MCF 10A (cell line): ENCODE measurements at regions not wholly inside any gene's neighbourhood (a gene's known extent, or its start where the extent isn't known, plus 50 kb on each side); places are given as distances from the start of the nearest gene placed in this dataset.

ENCODE experiments used
- BruUV-seq: library from RNA; stranded (reverse); fragments of 400-500 nt; replicated peaks from 2 replicates; lab custom pipeline; 2021; lab: Mats Ljungman, UMichigan
- CTCF ChIA-PET: fragments of 300-600 bp; sonication (Branson Sonifier 250); formaldehyde crosslinking; extraction: SDS; loops from one replicate; lab custom pipeline; 2021; ENCODE audit warnings: antibody characterized with exemption, inconsistent platforms; lab: Yijun Ruan, JAX
- POLR2A ChIA-PET: fragments of 300-600, 350-650 bp; sonication (Branson Sonifier 250); formaldehyde crosslinking; extraction: SDS; loops from one replicate; lab custom pipeline; 2020; ENCODE audit warnings: antibody characterized with exemption, inconsistent platforms; lab: Yijun Ruan, JAX
- DNase-seq: peaks from one replicate; pipeline ENCODE4 v3.0.0-alpha.2; 2018; ENCODE audit not compliant: unreplicated experiment
- H3K27ac Mint-ChIP-seq: one replicate; pipeline ENCODE4 v1.8.0; 2022; ENCODE audit warnings: mild to moderate bottlenecking, low read depth, mixed read lengths; ENCODE audit not compliant: unreplicated experiment
- H3K27me3 Mint-ChIP-seq: one replicate; pipeline ENCODE4 v1.8.0; 2022; ENCODE audit warnings: mixed read lengths; ENCODE audit not compliant: insufficient read depth, unreplicated experiment
- H3K36me3 Mint-ChIP-seq: one replicate; pipeline ENCODE4 v1.8.0; 2022; ENCODE audit warnings: mild to moderate bottlenecking, moderate library complexity, mixed read lengths; ENCODE audit not compliant: insufficient read depth, unreplicated experiment
- H3K4me1 Mint-ChIP-seq: one replicate; pipeline ENCODE4 v1.8.0; 2022; ENCODE audit warnings: mixed read lengths; ENCODE audit not compliant: insufficient read depth, unreplicated experiment
- H3K4me3 Mint-ChIP-seq: one replicate; pipeline ENCODE4 v1.8.0; 2022; ENCODE audit warnings: mild to moderate bottlenecking, moderate library complexity, mixed read lengths; ENCODE audit not compliant: unreplicated experiment
- H3K9me3 Mint-ChIP-seq: one replicate; pipeline ENCODE4 v1.8.0; 2022; ENCODE audit warnings: mixed read lengths; ENCODE audit not compliant: unreplicated experiment
- CTCF ChIP-seq: fragments of 200-600 bp; IDR thresholded peaks from one replicate; pipeline ENCODE4 v1.8.0; 2022; ENCODE audit warnings: antibody characterized with exemption, mild to moderate bottlenecking; ENCODE audit not compliant: unreplicated experiment
- intact Hi-C: fragments of 100-400 bp; cut with micrococcal nuclease; formaldehyde crosslinking; loops from 2 replicates; pipeline ENCODE4 v1.14.1; 2022

GRCh38 chr7:106602062-106602461 lies 58.9 kb downstream of the CCDC71L start:
- Mint-ChIP-seq H3K27me3 (no peaks in the 10 kb centered on the region), H3K9me3 (no peaks in the 10 kb centered on the region), H3K36me3 (no peaks in the 10 kb centered on the region), H3K4me1 (no peaks in the 10 kb centered on the region), H3K4me3 (no peak overlapping the region), H3K27ac (no peak overlapping the region)
- POLR2A ChIA-PET = interaction anchor here (0.6 kb wide), 1 partner anchor 336 kb away, joined by 3 read pairs; no protein-coding TSS in a partner anchor
- BruUV-seq = no TSS peak
- intact Hi-C loops = no loop called here
- CTCF ChIA-PET = interaction anchor here (0.6 kb wide), 1 partner anchor 754 kb away, joined by 4 read pairs; no protein-coding TSS in a partner anchor
- TF ChIP-seq CTCF = no peak
- no peak for DNase-seq

DNA sequence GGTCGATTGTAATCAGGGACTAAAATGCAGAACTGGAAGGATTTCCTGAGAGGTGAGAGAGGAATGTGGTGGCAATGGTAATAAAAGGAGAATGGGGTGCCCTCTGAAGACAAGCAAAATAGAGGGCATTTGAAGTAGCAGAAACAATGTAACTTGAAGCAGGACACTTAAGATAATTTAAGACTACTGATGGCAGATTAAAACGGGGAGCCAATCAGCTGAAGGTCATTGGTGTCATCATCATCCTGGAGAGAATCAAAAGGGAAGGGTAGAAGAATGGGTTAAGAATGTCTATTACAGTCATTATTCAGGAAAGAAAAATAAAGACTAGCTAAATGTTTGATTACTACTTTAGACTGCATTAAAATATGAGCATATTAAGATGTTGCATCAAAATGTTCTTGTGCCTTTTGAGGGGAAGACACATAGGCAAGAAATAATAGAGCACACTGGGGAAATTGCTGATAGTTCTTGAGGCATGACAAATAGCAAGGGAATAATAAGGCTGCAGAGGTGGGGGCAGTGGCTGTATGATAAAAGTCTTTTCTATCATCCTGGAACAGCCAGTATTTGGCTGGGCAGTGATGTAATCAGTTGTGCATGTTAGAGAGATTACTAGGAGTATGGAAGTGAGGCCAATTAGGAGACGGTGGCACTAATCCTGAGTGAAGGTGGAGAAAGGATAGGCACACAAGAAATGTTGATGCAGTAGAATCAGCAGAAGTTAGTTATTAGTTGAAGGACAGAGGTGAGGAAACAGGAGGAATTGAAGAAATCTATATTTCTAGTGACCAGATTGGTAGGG lies 60.2 kb downstream of the CCDC71L start:
- intact Hi-C loops = no loop called here
- Mint-ChIP-seq H3K27ac (no peak overlapping the region), H3K36me3 (no peaks in the 10 kb centered on the region), H3K4me3 (no peak overlapping the region), H3K27me3 (peaks cover 7% of the 10 kb centered on the region), H3K9me3 (no peaks in the 10 kb centered on the region), H3K4me1 (no peaks in the 10 kb centered on the region)
- no peak for TF ChIP-seq CTCF
- DNase-seq = no peak
- no TSS peak for BruUV-seq
- ChIA-PET POLR2A (no interaction called here), CTCF (interaction anchor here (0.6 to 0.8 kb wide), 2 partner anchors 19 to 260 kb away, joined by 3 to 4 read pairs; no protein-coding TSS in a partner anchor)

DNA sequence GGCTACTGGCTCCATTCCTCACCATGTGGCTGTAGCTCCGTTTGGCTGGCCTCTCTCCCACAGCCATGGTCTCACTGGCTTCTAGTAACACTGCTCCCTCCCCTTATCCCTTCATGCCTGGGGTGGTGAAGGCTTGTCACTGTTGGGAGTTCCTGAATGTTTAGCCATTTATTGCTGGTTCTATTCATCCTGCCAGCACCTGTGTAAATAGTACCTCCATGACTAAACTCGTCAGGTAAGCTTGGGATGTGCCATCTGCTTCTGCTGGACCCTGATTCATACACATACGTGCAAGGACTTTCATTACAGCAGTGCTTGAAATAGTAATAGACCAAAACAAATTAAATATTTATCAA lies 61.6 kb downstream of the CCDC71L start:
- Mint-ChIP-seq H3K36me3 (no peaks in the 10 kb centered on the region), H3K27ac (no peak overlapping the region), H3K9me3 (no peaks in the 10 kb centered on the region), H3K4me3 (no peak overlapping the region), H3K4me1 (no peaks in the 10 kb centered on the region), H3K27me3 (peaks cover 11% of the 10 kb centered on the region)
- ChIA-PET CTCF (interaction anchor here (0.6 to 1.3 kb wide), 6 partner anchors 13 to 179 kb away, joined by 3 to 5 read pairs (median 3); partner anchors contain the start of gene CCDC71L), POLR2A (interaction anchor here (0.6 to 1.7 kb wide), 4 partner anchors 12 to 496 kb away, joined by 3 to 5 read pairs (median 4); no protein-coding TSS in a partner anchor)
- BruUV-seq = no TSS peak
- TF ChIP-seq CTCF = no peak
- no peak for DNase-seq
- intact Hi-C loops = no loop called here

DNA sequence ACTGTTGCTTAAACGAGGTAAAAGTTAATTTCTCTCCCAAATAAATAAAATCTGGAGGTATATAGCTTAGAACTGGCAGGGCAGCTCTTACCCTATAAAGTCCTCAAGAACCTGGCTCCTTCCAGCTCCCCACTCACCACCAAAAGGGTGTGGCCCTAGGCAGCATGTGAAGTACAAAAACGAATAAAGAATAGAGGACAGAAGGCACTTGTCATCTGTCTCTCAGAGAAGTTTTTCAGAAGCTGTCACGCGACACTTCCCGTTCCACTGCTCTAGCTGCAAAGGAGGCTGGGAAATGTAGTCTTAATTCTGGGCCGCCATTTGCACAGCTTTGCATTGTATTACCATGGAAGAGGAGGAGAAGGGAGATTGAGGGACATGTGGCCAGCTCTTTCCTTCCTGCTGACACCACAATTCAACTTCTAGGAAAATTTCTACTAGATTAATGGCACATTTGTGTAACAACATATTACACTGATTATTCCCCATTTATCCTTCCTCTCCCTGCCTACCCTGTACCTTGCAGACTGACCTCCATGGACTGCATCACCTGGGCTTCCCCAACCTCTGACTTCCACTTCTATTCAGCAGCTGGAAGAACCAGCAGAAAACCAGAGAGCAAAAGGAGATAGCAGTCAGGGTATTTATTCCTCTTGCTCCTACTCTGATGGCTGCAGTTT lies 62.2 kb downstream of the CCDC71L start:
- TF ChIP-seq CTCF = no peak
- Mint-ChIP-seq H3K36me3 (no peaks in the 10 kb centered on the region), H3K27ac (no peak overlapping the region), H3K4me3 (no peak overlapping the region), H3K4me1 (no peaks in the 10 kb centered on the region), H3K27me3 (peaks cover 11% of the 10 kb centered on the region), H3K9me3 (no peaks in the 10 kb centered on the region)
- ChIA-PET POLR2A (interaction anchor here (0.6 to 1.7 kb wide), 7 partner anchors 13 to 495 kb away, joined by 3 to 5 read pairs (median 4); no protein-coding TSS in a partner anchor), CTCF (interaction anchor here (0.6 to 1.3 kb wide), 7 partner anchors 12 to 180 kb away, joined by 3 to 4 read pairs (median 3); partner anchors contain the start of gene CCDC71L)
- intact Hi-C loops = no loop called here
- no TSS peak for BruUV-seq
- peak; percentile 60 for DNase-seq
